HEK293 (cell line): ENCODE measurements at regions not wholly inside any gene's neighbourhood (a gene's known extent, or its start where the extent isn't known, plus 50 kb on each side); places are given as distances from the start of the nearest gene placed in this dataset.

ENCODE experiments used
- CTCF ChIP-seq: fragments of 450-650 bp; formaldehyde crosslinking; IDR thresholded peaks from 2 replicates; pipeline ENCODE4 v1.5.1; 2016; ENCODE audit warnings: missing biosample characterization, missing genetic modification characterization
- SETDB1 ChIP-seq: IDR thresholded peaks from one replicate; pipeline ENCODE4 v1.6.1; 2017; ENCODE audit warnings: mild to moderate bottlenecking, low read length, moderate library complexity, mixed read lengths; ENCODE audit not compliant: insufficient read length
- ZBTB26 ChIP-seq: fragments of 450-650 bp; formaldehyde crosslinking; optimal IDR thresholded peaks from 2 replicates; pipeline ENCODE3; 2016; ENCODE audit warnings: missing biosample characterization, mild to moderate bottlenecking, missing genetic modification characterization
- ZNF146 ChIP-seq: fragments of 450-650 bp; formaldehyde crosslinking; IDR thresholded peaks from 2 replicates; pipeline ENCODE4 v1.5.1; 2016; ENCODE audit warnings: missing biosample characterization, missing genetic modification characterization
- ZNF202 ChIP-seq: fragments of 450-650 bp; formaldehyde crosslinking; IDR thresholded peaks from 2 replicates; pipeline ENCODE4 v1.5.1; 2016; ENCODE audit warnings: missing biosample characterization, missing genetic modification characterization, borderline replicate concordance
- ZNF350 ChIP-seq: fragments of 450-650 bp; formaldehyde crosslinking; IDR thresholded peaks from 2 replicates; pipeline ENCODE4 v1.5.0; 2017; ENCODE audit warnings: missing biosample characterization, mild to moderate bottlenecking, missing genetic modification characterization
- ZNF501 ChIP-seq: fragments of 450-650 bp; formaldehyde crosslinking; IDR thresholded peaks from 2 replicates; pipeline ENCODE4 v1.5.1; 2016; ENCODE audit warnings: missing biosample characterization, missing genetic modification characterization
- ZNF626 ChIP-seq: fragments of 450-650 bp; sonication (Bioruptor Pico); formaldehyde crosslinking; IDR thresholded peaks from 2 replicates; pipeline ENCODE4 v1.5.1; 2018; ENCODE audit warnings: missing biosample characterization, missing genetic modification characterization, inconsistent platforms
- ZNF747 ChIP-seq: fragments of 450-650 bp; formaldehyde crosslinking; IDR thresholded peaks from 2 replicates; pipeline ENCODE4 v1.5.1; 2016; ENCODE audit warnings: missing biosample characterization, missing genetic modification characterization
- TF ChIP-seq, protein P1 (sequence below): fragments of 450-650 bp; formaldehyde crosslinking; IDR thresholded peaks from 2 replicates; pipeline ENCODE4 v1.5.1; 2016; ENCODE audit warnings: missing biosample characterization, missing genetic modification characterization
- TF ChIP-seq, protein P2 (sequence below): sonication (generic); formaldehyde crosslinking; IDR thresholded peaks from 2 replicates; pipeline ENCODE4 v1.8.1; 2022; ENCODE audit warnings: mild to moderate bottlenecking, moderate library complexity, missing genetic modification reagents

GRCh38 chr5:88644676-88645075 lies 238.3 kb downstream of the MEF2C start:
- TF ChIP-seq CTCF (tag by site-specific recombination) (no peak), ZBTB26 (tag by site-specific recombination) (no peak), ZNF747 (tag by site-specific recombination) (no peak), ZNF146 (tag by site-specific recombination) (no peak), ZNF501 (tag by site-specific recombination) (no peak), ZNF350 (tag by site-specific recombination) (no peak), ZNF202 (tag by site-specific recombination) (no peak), SETDB1 (no peak), ZNF626 (tag by site-specific recombination) (no peak)
- TF ChIP-seq, protein P1, sequence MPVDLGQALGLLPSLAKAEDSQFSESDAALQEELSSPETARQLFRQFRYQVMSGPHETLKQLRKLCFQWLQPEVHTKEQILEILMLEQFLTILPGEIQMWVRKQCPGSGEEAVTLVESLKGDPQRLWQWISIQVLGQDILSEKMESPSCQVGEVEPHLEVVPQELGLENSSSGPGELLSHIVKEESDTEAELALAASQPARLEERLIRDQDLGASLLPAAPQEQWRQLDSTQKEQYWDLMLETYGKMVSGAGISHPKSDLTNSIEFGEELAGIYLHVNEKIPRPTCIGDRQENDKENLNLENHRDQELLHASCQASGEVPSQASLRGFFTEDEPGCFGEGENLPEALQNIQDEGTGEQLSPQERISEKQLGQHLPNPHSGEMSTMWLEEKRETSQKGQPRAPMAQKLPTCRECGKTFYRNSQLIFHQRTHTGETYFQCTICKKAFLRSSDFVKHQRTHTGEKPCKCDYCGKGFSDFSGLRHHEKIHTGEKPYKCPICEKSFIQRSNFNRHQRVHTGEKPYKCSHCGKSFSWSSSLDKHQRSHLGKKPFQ (tag by site-specific recombination): no peak
- TF ChIP-seq, protein P2, sequence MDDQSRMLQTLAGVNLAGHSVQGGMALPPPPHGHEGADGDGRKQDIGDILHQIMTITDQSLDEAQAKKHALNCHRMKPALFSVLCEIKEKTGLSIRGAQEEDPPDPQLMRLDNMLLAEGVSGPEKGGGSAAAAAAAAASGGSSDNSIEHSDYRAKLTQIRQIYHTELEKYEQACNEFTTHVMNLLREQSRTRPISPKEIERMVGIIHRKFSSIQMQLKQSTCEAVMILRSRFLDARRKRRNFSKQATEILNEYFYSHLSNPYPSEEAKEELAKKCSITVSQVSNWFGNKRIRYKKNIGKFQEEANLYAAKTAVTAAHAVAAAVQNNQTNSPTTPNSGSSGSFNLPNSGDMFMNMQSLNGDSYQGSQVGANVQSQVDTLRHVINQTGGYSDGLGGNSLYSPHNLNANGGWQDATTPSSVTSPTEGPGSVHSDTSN (CRISPR knock-in tag): no peak
